Neural progenitor cell (in vitro differentiated cells): ENCODE measurements at regions not wholly inside any gene's neighbourhood (a gene's known extent, or its start where the extent isn't known, plus 50 kb on each side); places are given as distances from the start of the nearest gene placed in this dataset.
A peak's percentile ranks its signal among the peaks of the same experiment; 100 is the strongest.

Experiments
- DNase-seq: peaks from one replicate; pipeline ENCODE4 v3.0.0-alpha.2; 2016; ENCODE audit warnings: low spot score
- H2AFZ ChIP-seq: fragments of 200-600 bp; sonication (generic); replicated peaks from 2 replicates; pipeline ENCODE4 v1.6.1; 2016; ENCODE audit warnings: antibody characterized with exemption
- H3F3A ChIP-seq: fragments of 200-600 bp; sonication (generic); 2 replicates; pipeline ENCODE4 v1.6.1; 2016; ENCODE audit warnings: antibody characterized with exemption, low read depth
- H3K27ac ChIP-seq: fragments of 200-600 bp; sonication (generic); 2 replicates; pipeline ENCODE4 v1.5.1; 2016; ENCODE audit warnings: mild to moderate bottlenecking
- H3K27me3 ChIP-seq: fragments of 200-600 bp; sonication (generic); 2 replicates; pipeline ENCODE4 v1.6.1; 2016; ENCODE audit warnings: mild to moderate bottlenecking, moderate library complexity
- H3K36me3 ChIP-seq: fragments of 200-600 bp; sonication (generic); 2 replicates; pipeline ENCODE4 v1.5.1; 2016
- H3K4me1 ChIP-seq: fragments of 200-600 bp; sonication (generic); 2 replicates; pipeline ENCODE4 v1.6.1; 2016; ENCODE audit warnings: mixed run types
- H3K4me2 ChIP-seq: fragments of 200-600 bp; sonication (generic); 2 replicates; pipeline ENCODE4 v1.6.1; 2016
- H3K4me3 ChIP-seq: fragments of 200-600 bp; sonication (generic); 2 replicates; pipeline ENCODE4 v1.5.1; 2016
- H3K79me2 ChIP-seq: fragments of 200-600 bp; sonication (generic); 2 replicates; pipeline ENCODE4 v1.6.1; 2016; ENCODE audit warnings: low read depth
- H3K9ac ChIP-seq: fragments of 200-600 bp; sonication (generic); 2 replicates; pipeline ENCODE4 v1.6.1; 2016
- H3K9me3 ChIP-seq: fragments of 200-600 bp; sonication (generic); 2 replicates; pipeline ENCODE4 v1.5.1; 2016; ENCODE audit warnings: low read depth
- H4K20me1 ChIP-seq: fragments of 200-600 bp; sonication (generic); 2 replicates; pipeline ENCODE4 v1.6.1; 2016; ENCODE audit warnings: low read depth
- H3K27ac Mint-ChIP-seq: 3 replicates; pipeline ENCODE4 v1.8.0; 2021; ENCODE audit warnings: mixed read lengths
- H3K27me3 Mint-ChIP-seq: 2 replicates; pipeline ENCODE4 v1.8.0; 2022; ENCODE audit warnings: low read depth, mild to moderate bottlenecking, inconsistent platforms, moderate library complexity, mixed read lengths; ENCODE audit not compliant: insufficient read depth
- H3K36me3 Mint-ChIP-seq: 3 replicates; pipeline ENCODE4 v1.8.0; 2021; ENCODE audit warnings: mixed read lengths
- H3K4me1 Mint-ChIP-seq: 3 replicates; pipeline ENCODE4 v1.8.0; 2021; ENCODE audit warnings: mixed read lengths
- H3K4me3 Mint-ChIP-seq: 3 replicates; pipeline ENCODE4 v1.8.0; 2021; ENCODE audit warnings: mild to moderate bottlenecking, moderate library complexity, mixed read lengths
- H3K9me3 Mint-ChIP-seq: 3 replicates; pipeline ENCODE4 v1.8.0; 2020; ENCODE audit warnings: mixed read lengths
- EZH2 ChIP-seq: fragments of 200-600 bp; sonication (generic); IDR thresholded peaks from 2 replicates; pipeline ENCODE4 v1.6.1; 2017; ENCODE audit warnings: antibody characterized with exemption, mild to moderate bottlenecking, moderate library complexity
- EZH2phosphoT487 ChIP-seq: fragments of 200-600 bp; sonication (generic); IDR thresholded peaks from 2 replicates; pipeline ENCODE4 v1.6.1; 2017; ENCODE audit warnings: antibody characterized with exemption
- TF ChIP-seq, protein P1 (sequence below): fragments of 200-600 bp; sonication (generic); IDR thresholded peaks from 2 replicates; pipeline ENCODE4 v1.5.1; 2017; ENCODE audit warnings: antibody characterized with exemption, mild to moderate bottlenecking

DNA sequence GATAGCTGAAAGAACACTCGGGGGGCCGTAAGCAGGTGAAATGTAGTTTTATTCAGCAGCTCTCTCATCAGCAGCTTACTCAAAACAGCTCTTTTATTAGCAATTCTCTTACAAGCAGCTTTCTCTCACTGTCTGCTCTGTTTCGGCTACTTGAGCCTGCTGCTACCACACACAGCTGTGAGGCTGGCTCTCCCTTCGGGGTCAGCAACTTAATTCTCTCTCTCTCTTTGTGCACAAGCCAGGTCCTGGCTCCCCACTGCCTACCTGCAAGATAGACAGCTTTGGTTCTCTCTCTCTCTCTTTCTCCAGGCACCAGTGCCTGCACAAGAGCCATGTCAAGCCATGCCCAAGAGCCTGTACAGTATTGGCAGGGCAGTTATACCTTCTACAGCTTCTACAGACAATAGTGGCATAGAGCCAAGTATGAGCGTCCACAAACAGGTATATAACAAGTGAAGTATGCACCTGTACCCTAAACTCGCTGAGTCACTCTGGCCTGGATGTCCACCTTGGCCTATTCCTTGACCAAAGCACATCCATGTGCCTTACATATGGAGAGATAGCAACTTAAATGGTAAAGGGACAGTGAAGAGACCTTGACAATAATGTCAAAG, 110.8 kb downstream of the MTNR1B start:
- Histone ChIP-seq H3K36me3 (no peaks in the 10 kb centered on the region), H3F3A (peaks cover 40% of the 10 kb centered on the region), H3K9ac (no peak overlapping the region), H3K27ac (peak overlapping the region; percentile 87), H4K20me1 (no peaks in the 10 kb centered on the region), H2AFZ (no peak overlapping the region), H3K4me2 (peak overlapping the region; percentile 65), H3K4me1 (peaks cover 48% of the 10 kb centered on the region), H3K79me2 (no peaks in the 10 kb centered on the region), H3K4me3 (peak overlapping the region; percentile 23), H3K27me3 (no peaks in the 10 kb centered on the region), H3K9me3 (no peaks in the 10 kb centered on the region)
- no peaks in the 10 kb centered on the region for H3K36me3 Mint-ChIP-seq
- peaks cover 25% of the 10 kb centered on the region for H3K4me1 Mint-ChIP-seq
- no peak overlapping the region for H3K27ac Mint-ChIP-seq
- H3K9me3 Mint-ChIP-seq: no peaks in the 10 kb centered on the region
- no peak overlapping the region for H3K4me3 Mint-ChIP-seq
- no peak for TF ChIP-seq EZH2
- TF ChIP-seq EZH2phosphoT487: no peak
- TF ChIP-seq, protein P1, sequence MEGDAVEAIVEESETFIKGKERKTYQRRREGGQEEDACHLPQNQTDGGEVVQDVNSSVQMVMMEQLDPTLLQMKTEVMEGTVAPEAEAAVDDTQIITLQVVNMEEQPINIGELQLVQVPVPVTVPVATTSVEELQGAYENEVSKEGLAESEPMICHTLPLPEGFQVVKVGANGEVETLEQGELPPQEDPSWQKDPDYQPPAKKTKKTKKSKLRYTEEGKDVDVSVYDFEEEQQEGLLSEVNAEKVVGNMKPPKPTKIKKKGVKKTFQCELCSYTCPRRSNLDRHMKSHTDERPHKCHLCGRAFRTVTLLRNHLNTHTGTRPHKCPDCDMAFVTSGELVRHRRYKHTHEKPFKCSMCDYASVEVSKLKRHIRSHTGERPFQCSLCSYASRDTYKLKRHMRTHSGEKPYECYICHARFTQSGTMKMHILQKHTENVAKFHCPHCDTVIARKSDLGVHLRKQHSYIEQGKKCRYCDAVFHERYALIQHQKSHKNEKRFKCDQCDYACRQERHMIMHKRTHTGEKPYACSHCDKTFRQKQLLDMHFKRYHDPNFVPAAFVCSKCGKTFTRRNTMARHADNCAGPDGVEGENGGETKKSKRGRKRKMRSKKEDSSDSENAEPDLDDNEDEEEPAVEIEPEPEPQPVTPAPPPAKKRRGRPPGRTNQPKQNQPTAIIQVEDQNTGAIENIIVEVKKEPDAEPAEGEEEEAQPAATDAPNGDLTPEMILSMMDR: no peak
- H3K27me3 Mint-ChIP-seq: no peaks in the 10 kb centered on the region
- DNase-seq: peak; percentile 78

DNA sequence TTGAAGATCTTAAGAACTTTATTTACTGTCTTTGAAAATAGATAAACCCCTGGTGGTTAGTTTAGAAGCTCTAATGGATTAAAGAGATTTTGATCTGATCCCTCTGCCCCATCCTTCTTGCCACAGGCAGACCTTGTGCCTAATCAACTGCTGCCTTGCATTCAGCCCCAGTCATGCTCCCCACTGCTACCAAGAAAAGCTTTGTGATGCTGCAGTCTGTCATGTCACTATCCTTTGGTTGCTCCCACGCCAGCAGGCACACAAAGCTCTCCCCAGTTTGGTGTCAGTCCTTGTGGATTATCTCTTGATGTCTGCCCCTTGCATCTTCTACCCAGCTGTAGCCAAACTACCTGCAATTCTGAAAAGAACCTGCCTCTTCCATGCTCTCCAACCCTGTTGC, 112.2 kb downstream of the MTNR1B start:
- TF ChIP-seq, protein P1: no peak
- TF ChIP-seq EZH2: no peak
- no peak for TF ChIP-seq EZH2phosphoT487
- Histone ChIP-seq H3K9me3 (no peaks in the 10 kb centered on the region), H3K9ac (no peak overlapping the region), H3K4me3 (peak overlapping the region; percentile 15), H3K4me2 (peak overlapping the region; percentile 70), H3K27ac (peak overlapping the region; percentile 90), H3K27me3 (no peaks in the 10 kb centered on the region), H3F3A (peaks cover 40% of the 10 kb centered on the region), H2AFZ (no peak overlapping the region), H4K20me1 (no peaks in the 10 kb centered on the region), H3K79me2 (no peaks in the 10 kb centered on the region), H3K4me1 (peaks cover 54% of the 10 kb centered on the region), H3K36me3 (no peaks in the 10 kb centered on the region)
- Mint-ChIP-seq H3K36me3 (no peaks in the 10 kb centered on the region), H3K27ac (peak overlapping the region; percentile 71), H3K27me3 (no peaks in the 10 kb centered on the region), H3K4me1 (peaks cover 32% of the 10 kb centered on the region), H3K4me3 (no peak overlapping the region), H3K9me3 (no peaks in the 10 kb centered on the region)
- peak; percentile 74 for DNase-seq

DNA sequence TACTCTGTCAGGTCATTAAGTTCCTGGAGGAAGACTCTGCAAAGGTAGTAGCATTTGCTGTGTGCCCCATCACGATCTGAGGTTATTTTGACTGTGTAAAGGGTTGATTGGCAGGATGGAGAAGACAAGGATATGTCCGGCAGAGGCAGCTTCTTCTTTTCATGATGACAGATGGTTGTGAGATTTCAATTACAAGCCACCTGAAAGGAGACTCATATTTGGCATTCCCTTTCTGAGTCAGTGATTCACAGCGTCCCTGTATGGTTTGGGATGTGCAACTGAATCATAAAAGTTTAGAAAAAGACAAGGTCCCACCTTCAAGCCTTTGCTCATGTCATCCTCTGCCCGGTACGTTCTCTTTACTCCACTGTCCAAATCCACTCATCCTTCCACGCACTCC, 113.4 kb downstream of the MTNR1B start:
- TF ChIP-seq, protein P1: no peak
- no peak for TF ChIP-seq EZH2phosphoT487
- no peak for TF ChIP-seq EZH2
- H3K36me3 Mint-ChIP-seq: no peaks in the 10 kb centered on the region

More for the DNA sequence above, 113.4 kb downstream of the MTNR1B start:
- no peak overlapping the region for H3K9ac ChIP-seq
- H3K27me3 ChIP-seq: no peaks in the 10 kb centered on the region
- no peaks in the 10 kb centered on the region for H3K9me3 ChIP-seq
- H3K27ac Mint-ChIP-seq: no peak overlapping the region
- DNase-seq: no peak
- H3K27me3 Mint-ChIP-seq: no peaks in the 10 kb centered on the region
- no peaks in the 10 kb centered on the region for H3K9me3 Mint-ChIP-seq
- H3K36me3 ChIP-seq: no peaks in the 10 kb centered on the region
- H3K4me1 Mint-ChIP-seq: peaks cover 40% of the 10 kb centered on the region
- H3K4me3 Mint-ChIP-seq: no peak overlapping the region
- no peak overlapping the region for H3K4me3 ChIP-seq
- H4K20me1 ChIP-seq: no peaks in the 10 kb centered on the region
- no peak overlapping the region for H2AFZ ChIP-seq
- peaks cover 64% of the 10 kb centered on the region for H3K4me1 ChIP-seq
- peaks cover 40% of the 10 kb centered on the region for H3F3A ChIP-seq
- H3K79me2 ChIP-seq: no peaks in the 10 kb centered on the region
- H3K27ac ChIP-seq: no peak overlapping the region
- peak overlapping the region; percentile 70 for H3K4me2 ChIP-seq
